ENCODE measurements at regions not wholly inside any gene's neighbourhood (a gene's known extent, or its start where the extent isn't known, plus 50 kb on each side); places are given as distances from the start of the nearest gene placed in this dataset.

DNA sequence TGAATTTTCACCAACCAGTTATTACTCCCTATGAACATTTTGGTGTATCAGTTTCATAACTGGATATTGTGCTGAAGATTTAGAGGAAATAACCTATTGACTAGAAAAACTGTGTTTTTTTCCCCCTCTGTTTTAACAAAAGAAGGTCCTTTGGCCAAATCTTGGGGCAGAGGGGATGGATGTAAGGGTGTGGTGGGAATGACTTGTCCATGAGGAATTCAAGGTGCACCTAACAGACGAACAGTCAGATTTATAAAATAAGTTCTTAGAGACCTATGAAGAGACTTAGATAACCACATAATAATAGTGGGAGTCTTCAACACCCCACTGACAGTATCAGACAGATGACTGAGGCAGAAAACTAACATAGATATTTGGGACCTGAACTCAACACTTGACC, 119.3 kb upstream of the SESTD1 start:
- no peak for TF ChIP-seq EGR1 (IDR thresholded peaks at IDR 0.05)
- TF ChIP-seq, protein P1, sequence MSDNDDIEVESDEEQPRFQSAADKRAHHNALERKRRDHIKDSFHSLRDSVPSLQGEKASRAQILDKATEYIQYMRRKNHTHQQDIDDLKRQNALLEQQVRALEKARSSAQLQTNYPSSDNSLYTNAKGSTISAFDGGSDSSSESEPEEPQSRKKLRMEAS (IDR thresholded peaks at IDR 0.05): no peak
- no peak for TF ChIP-seq EP300 (IDR thresholded peaks at IDR 0.05; ENCODE audit: borderline replicate concordance)
- no peak for TF ChIP-seq ZBTB7A (IDR thresholded peaks at IDR 0.05; ENCODE audit: low read depth)
- TF ChIP-seq FOXM1 (IDR thresholded peaks at IDR 0.05; ENCODE audit: borderline replicate concordance, low read depth): no peak
- TF ChIP-seq, protein P2, sequence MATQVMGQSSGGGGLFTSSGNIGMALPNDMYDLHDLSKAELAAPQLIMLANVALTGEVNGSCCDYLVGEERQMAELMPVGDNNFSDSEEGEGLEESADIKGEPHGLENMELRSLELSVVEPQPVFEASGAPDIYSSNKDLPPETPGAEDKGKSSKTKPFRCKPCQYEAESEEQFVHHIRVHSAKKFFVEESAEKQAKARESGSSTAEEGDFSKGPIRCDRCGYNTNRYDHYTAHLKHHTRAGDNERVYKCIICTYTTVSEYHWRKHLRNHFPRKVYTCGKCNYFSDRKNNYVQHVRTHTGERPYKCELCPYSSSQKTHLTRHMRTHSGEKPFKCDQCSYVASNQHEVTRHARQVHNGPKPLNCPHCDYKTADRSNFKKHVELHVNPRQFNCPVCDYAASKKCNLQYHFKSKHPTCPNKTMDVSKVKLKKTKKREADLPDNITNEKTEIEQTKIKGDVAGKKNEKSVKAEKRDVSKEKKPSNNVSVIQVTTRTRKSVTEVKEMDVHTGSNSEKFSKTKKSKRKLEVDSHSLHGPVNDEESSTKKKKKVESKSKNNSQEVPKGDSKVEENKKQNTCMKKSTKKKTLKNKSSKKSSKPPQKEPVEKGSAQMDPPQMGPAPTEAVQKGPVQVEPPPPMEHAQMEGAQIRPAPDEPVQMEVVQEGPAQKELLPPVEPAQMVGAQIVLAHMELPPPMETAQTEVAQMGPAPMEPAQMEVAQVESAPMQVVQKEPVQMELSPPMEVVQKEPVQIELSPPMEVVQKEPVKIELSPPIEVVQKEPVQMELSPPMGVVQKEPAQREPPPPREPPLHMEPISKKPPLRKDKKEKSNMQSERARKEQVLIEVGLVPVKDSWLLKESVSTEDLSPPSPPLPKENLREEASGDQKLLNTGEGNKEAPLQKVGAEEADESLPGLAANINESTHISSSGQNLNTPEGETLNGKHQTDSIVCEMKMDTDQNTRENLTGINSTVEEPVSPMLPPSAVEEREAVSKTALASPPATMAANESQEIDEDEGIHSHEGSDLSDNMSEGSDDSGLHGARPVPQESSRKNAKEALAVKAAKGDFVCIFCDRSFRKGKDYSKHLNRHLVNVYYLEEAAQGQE (IDR thresholded peaks at IDR 0.05; ENCODE audit: low read depth): no peak
- no peak for TF ChIP-seq RAD21 (IDR thresholded peaks at IDR 0.05; ENCODE audit: low read depth)
- no peak for TF ChIP-seq YY1 (IDR thresholded peaks at IDR 0.05; ENCODE audit: low read depth)
- TF ChIP-seq TAF1 (IDR thresholded peaks at IDR 0.05; ENCODE audit: low read depth): no peak
- TF ChIP-seq NFIC (IDR thresholded peaks at IDR 0.05): no peak
- TF ChIP-seq CREB1 (IDR thresholded peaks at IDR 0.05; ENCODE audit: low read depth): no peak
- no peak for TF ChIP-seq CEBPB (IDR thresholded peaks at IDR 0.05)
- TF ChIP-seq, protein P3, sequence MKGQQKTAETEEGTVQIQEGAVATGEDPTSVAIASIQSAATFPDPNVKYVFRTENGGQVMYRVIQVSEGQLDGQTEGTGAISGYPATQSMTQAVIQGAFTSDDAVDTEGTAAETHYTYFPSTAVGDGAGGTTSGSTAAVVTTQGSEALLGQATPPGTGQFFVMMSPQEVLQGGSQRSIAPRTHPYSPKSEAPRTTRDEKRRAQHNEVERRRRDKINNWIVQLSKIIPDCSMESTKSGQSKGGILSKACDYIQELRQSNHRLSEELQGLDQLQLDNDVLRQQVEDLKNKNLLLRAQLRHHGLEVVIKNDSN (IDR thresholded peaks at IDR 0.05): no peak
- TF ChIP-seq TEAD4 (IDR thresholded peaks at IDR 0.05): no peak
- TF ChIP-seq TCF12 (IDR thresholded peaks at IDR 0.05; ENCODE audit: low read depth): no peak

DNA sequence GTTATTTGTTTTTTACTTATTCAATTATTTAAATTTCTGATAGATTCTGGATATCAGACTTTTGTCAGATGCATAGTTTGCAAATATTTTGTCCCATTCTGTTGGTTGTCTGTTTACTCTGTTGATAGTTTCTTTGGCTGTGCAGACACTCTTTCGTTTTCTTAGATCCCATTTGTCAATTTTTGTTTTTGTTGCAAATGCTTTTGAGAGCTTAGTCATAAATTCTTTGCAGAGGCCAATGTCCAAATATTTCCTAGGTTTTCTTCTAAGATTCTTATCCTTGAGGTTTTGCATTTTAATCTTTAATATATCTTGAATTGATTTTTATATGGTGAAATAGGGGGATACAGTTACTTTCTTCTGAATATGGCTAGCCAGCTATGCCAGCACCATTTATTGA, 112.7 kb upstream of the SESTD1 start:
- TF ChIP-seq, protein P3 (IDR thresholded peaks at IDR 0.05): no peak
- TF ChIP-seq, protein P2 (IDR thresholded peaks at IDR 0.05; ENCODE audit: low read depth): no peak
- TF ChIP-seq TEAD4 (IDR thresholded peaks at IDR 0.05) (no peak), CEBPB (IDR thresholded peaks at IDR 0.05) (no peak), YY1 (IDR thresholded peaks at IDR 0.05; ENCODE audit: low read depth) (no peak), FOXM1 (IDR thresholded peaks at IDR 0.05; ENCODE audit: borderline replicate concordance, low read depth) (no peak)

DNA sequence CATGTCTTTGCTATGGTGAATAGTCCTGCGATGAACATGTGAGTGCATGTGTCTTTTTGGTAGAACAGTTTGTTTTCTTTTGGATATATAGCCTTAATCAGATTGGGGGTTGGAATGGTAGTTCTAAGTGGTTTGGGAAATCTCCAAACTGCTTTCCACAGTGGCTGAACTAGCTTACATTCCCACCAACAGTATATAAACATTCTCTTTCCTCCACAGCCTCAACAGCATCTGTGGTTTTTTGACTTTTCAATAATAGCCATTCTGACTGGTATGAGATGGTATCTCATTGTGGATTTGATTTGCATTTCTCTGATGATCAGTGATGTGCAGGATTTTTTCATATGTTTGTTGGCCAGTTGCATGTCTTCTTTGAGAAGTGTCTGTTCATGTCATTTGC, 112.2 kb upstream of the SESTD1 start:
- TF ChIP-seq, protein P3 (IDR thresholded peaks at IDR 0.05): no peak
- TF ChIP-seq TEAD4 (IDR thresholded peaks at IDR 0.05): no peak
- no peak for TF ChIP-seq TAF1 (IDR thresholded peaks at IDR 0.05; ENCODE audit: low read depth)
- TF ChIP-seq NFIC (IDR thresholded peaks at IDR 0.05): no peak
- TF ChIP-seq EP300 (IDR thresholded peaks at IDR 0.05; ENCODE audit: borderline replicate concordance): no peak
- no peak for TF ChIP-seq CREB1 (IDR thresholded peaks at IDR 0.05; ENCODE audit: low read depth)
- TF ChIP-seq TCF12 (IDR thresholded peaks at IDR 0.05; ENCODE audit: low read depth): no peak
- no peak for TF ChIP-seq YY1 (IDR thresholded peaks at IDR 0.05; ENCODE audit: low read depth)
- TF ChIP-seq ZBTB7A (IDR thresholded peaks at IDR 0.05; ENCODE audit: low read depth): no peak
- no peak for TF ChIP-seq CEBPB (IDR thresholded peaks at IDR 0.05)
- TF ChIP-seq, protein P1 (IDR thresholded peaks at IDR 0.05): no peak
- no peak for TF ChIP-seq FOXM1 (IDR thresholded peaks at IDR 0.05; ENCODE audit: borderline replicate concordance, low read depth)

DNA sequence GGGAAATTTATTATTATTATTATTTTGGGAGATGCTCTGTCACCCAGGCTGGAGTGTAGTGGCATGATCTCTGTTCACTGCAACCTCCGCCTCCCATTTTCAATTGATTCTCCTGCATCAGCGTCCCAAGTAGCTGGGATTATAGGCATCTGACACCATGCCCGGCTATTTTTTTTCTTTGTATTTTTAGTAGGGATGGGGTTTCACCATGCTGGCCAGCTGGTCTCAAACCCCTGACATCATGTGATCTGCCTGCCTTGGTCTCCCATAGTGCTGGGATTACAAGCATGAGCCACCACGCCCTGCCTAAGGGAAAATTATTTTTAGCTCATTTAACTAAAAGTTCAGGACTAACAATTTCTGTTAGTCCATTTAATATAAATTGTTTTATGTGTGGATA, 109.2 kb upstream of the SESTD1 start:
- TF ChIP-seq, protein P1 (IDR thresholded peaks at IDR 0.05): no peak
- TF ChIP-seq NFIC (IDR thresholded peaks at IDR 0.05) (no peak), TAF1 (IDR thresholded peaks at IDR 0.05; ENCODE audit: low read depth) (no peak), EP300 (IDR thresholded peaks at IDR 0.05; ENCODE audit: borderline replicate concordance) (no peak), YY1 (IDR thresholded peaks at IDR 0.05; ENCODE audit: low read depth) (no peak), ZBTB7A (IDR thresholded peaks at IDR 0.05; ENCODE audit: low read depth) (no peak), CEBPB (IDR thresholded peaks at IDR 0.05) (no peak), TCF12 (IDR thresholded peaks at IDR 0.05; ENCODE audit: low read depth) (no peak), EGR1 (IDR thresholded peaks at IDR 0.05) (no peak)
- TF ChIP-seq, protein P2 (IDR thresholded peaks at IDR 0.05; ENCODE audit: low read depth): no peak
- TF ChIP-seq, protein P3 (IDR thresholded peaks at IDR 0.05): no peak

All from Ishikawa (cell line).